GM12878 (cell line): ENCODE measurements at regions not wholly inside any gene's neighbourhood (a gene's known extent, or its start where the extent isn't known, plus 50 kb on each side); places are given as distances from the start of the nearest gene placed in this dataset.

ENCODE experiments used
- ATAC-seq: fragments of 200-7000 bp; cut with Tn5 transposase; 3 replicates; pipeline ENCODE4 v1.9.1; 2020; ENCODE audit warnings: mild to moderate bottlenecking, moderate library complexity
- BruUV-seq: library from RNA; stranded (reverse); fragments of 400-500 nt; replicated peaks from 2 replicates; lab custom pipeline; 2021; lab: Mats Ljungman, UMichigan
- CTCF ChIA-PET: fragments of 300-600 bp; sonication (Branson Sonifier 250); formaldehyde crosslinking; extraction: SDS; loops from one replicate; lab custom pipeline; 2021; ENCODE audit warnings: inconsistent platforms; lab: Yijun Ruan, JAX
- POLR2A ChIA-PET: fragments of 350-600 bp; formaldehyde crosslinking; extraction: SDS; loops from one replicate; lab custom pipeline; 2021; ENCODE audit warnings: inconsistent platforms; lab: Charles Lee
- RAD21 ChIA-PET: fragments of 300-600 bp; sonication (Branson Sonifier 250); formaldehyde crosslinking; loops from one replicate; lab custom pipeline; 2023; ENCODE audit warnings: antibody characterized with exemption; ENCODE audit not compliant: unreplicated experiment; lab: Charles Lee
- SMC1A ChIA-PET: fragments of 300-600 bp; sonication (Branson Sonifier 250); formaldehyde crosslinking; loops from one replicate; lab custom pipeline; 2023; ENCODE audit not compliant: unreplicated experiment, uncharacterized antibody; lab: Charles Lee
- DNase-seq: peaks from one replicate; pipeline ENCODE4 v3.0.0-alpha.2; 2011; ENCODE audit warnings: low read depth, low spot score
- FAIRE-seq: peaks from 3 replicates; lab custom pipeline; 2011; peaks lifted over from hg19 to GRCh38; lab: Jason Lieb, UNC
- H2AFZ ChIP-seq: 2 replicates; pipeline ENCODE4 v1.6.0; 2011; ENCODE audit warnings: low read depth, low read length, control low read depth; ENCODE audit not compliant: control insufficient read depth
- H3K27ac ChIP-seq: 2 replicates; pipeline ENCODE4 v1.5.1; 2011; ENCODE audit warnings: control low read depth; ENCODE audit not compliant: control insufficient read depth, insufficient read depth
- H3K27me3 ChIP-seq, 2 experiments: replicated peaks in 1 of 2; 2 replicates each; pipeline versions ENCODE4 v1.6.0 to v1.6.1; 2011; ENCODE audit warnings: low read length in 1 of 2; ENCODE audit not compliant: control insufficient read depth in 2 of 2, insufficient read depth in 2 of 2
- H3K36me3 ChIP-seq, 2 experiments: 2 replicates each; pipeline ENCODE4 v1.5.1; 2011; ENCODE audit warnings: low read length in 1 of 2; ENCODE audit not compliant: control insufficient read depth in 2 of 2, insufficient read depth in 2 of 2
- H3K4me1 ChIP-seq: 2 replicates; pipeline ENCODE4 v1.6.1; 2011; ENCODE audit warnings: mild to moderate bottlenecking, low read length, moderate library complexity, mixed read lengths; ENCODE audit not compliant: control insufficient read depth, insufficient read depth
- H3K4me2 ChIP-seq: 2 replicates; pipeline ENCODE4 v1.6.0; 2011; ENCODE audit warnings: control low read depth; ENCODE audit not compliant: control insufficient read depth, insufficient read depth
- H3K4me3 ChIP-seq: fragments of 200-600 bp; sonication (generic); 2 replicates; pipeline ENCODE4 v1.5.1; 2016
- H3K79me2 ChIP-seq: 2 replicates; pipeline ENCODE4 v1.6.0; 2011; ENCODE audit warnings: low read length; ENCODE audit not compliant: control insufficient read depth, insufficient read depth
- H3K9ac ChIP-seq: 2 replicates; pipeline ENCODE4 v1.8.0; 2011; ENCODE audit warnings: low read length, control low read depth, mixed read lengths; ENCODE audit not compliant: control insufficient read depth, insufficient read depth
- H3K9me3 ChIP-seq: replicated peaks from 3 replicates; pipeline ENCODE4 v1.5.1; 2011; ENCODE audit warnings: mild to moderate bottlenecking, low read length; ENCODE audit not compliant: control insufficient read depth, insufficient read depth
- H4K20me1 ChIP-seq: 2 replicates; pipeline ENCODE4 v1.6.0; 2011; ENCODE audit not compliant: control insufficient read depth, insufficient read depth
- ATF7 ChIP-seq: fragments of 450-650 bp; IDR thresholded peaks from 2 replicates; pipeline ENCODE4 v1.6.1; 2016; ENCODE audit warnings: low read depth, mild to moderate bottlenecking
- CREM ChIP-seq: IDR thresholded peaks from 2 replicates; pipeline ENCODE4 v1.6.1; 2014; ENCODE audit warnings: antibody characterized with exemption, low read depth
- EZH2 ChIP-seq: IDR thresholded peaks from 2 replicates; pipeline ENCODE4 v1.6.1; 2012; ENCODE audit warnings: low read depth, mild to moderate bottlenecking, control low read depth, inconsistent platforms, low read length, borderline replicate concordance; ENCODE audit not compliant: control insufficient read depth
- NFYA ChIP-seq: IDR thresholded peaks from 2 replicates; pipeline ENCODE4 v1.6.1; 2011; ENCODE audit warnings: low read depth, mild to moderate bottlenecking, low read length, improper control_type of control experiment, borderline replicate concordance
- NR2F1 ChIP-seq: fragments of 450-650 bp; conservative IDR thresholded peaks from 2 replicates; pipeline ENCODE4 v1.6.1; 2017; ENCODE audit warnings: mild to moderate bottlenecking
- RAD21 ChIP-seq: IDR thresholded peaks from 2 replicates; pipeline ENCODE4 v1.6.1; 2011; ENCODE audit warnings: mild to moderate bottlenecking, low read depth, low read length, moderate library complexity; ENCODE audit not compliant: insufficient read depth
- RBBP5 ChIP-seq: fragments of 200-600 bp; sonication (generic); conservative IDR thresholded peaks from 2 replicates; pipeline ENCODE4 v1.6.1; 2016
- RCOR1 ChIP-seq: conservative IDR thresholded peaks from 2 replicates; pipeline ENCODE4 v1.6.1; 2012; ENCODE audit warnings: low read depth, low read length, improper control_type of control experiment
- SIN3A ChIP-seq: IDR thresholded peaks from 2 replicates; pipeline ENCODE4 v1.6.1; 2012; ENCODE audit warnings: low read depth, low read length, improper control_type of control experiment
- TCF12 ChIP-seq: IDR thresholded peaks from 2 replicates; pipeline ENCODE4 v1.6.1; 2011; ENCODE audit warnings: low read depth, mild to moderate bottlenecking, low read length
- ZSCAN29 ChIP-seq: fragments of 450-650 bp; IDR thresholded peaks from 2 replicates; pipeline ENCODE4 v1.6.1; 2017; ENCODE audit warnings: mild to moderate bottlenecking, moderate library complexity
- WGBS: methylation state at CpG from one replicate; pipeline ENCODE4 v1.1.6; 2016; ENCODE audit warnings: low lambda C conversion rate; ENCODE audit not compliant: insufficient replicate concordance, insufficient coverage; ENCODE audit errors: missing lambda C conversion rate; 5-methylcytosine and 5-hydroxymethylcytosine counted together
- in situ Hi-C: fragments of 300-500 bp; cut with MboI; formaldehyde crosslinking; loops from 9 replicates; pipeline ENCODE4 v1.14.3; 2018; ENCODE audit warnings: mixed read lengths
- intact Hi-C: fragments of 100-400 bp; cut with micrococcal nuclease; formaldehyde crosslinking; loops from one replicate; pipeline ENCODE4 v1.14.2; 2022; ENCODE audit not compliant: unreplicated experiment
- TF ChIP-seq, protein P1 (sequence below): IDR thresholded peaks from 2 replicates; pipeline ENCODE4 v1.6.1; 2012; ENCODE audit warnings: low read depth, low read length, improper control_type of control experiment
- TF ChIP-seq, protein P2 (sequence below): IDR thresholded peaks from 2 replicates; pipeline ENCODE4 v1.6.1; 2011; ENCODE audit warnings: borderline replicate concordance, low read depth, mild to moderate bottlenecking, moderate library complexity, low read length; ENCODE audit not compliant: insufficient read depth, poor library complexity, severe bottlenecking
- TF ChIP-seq, protein P3 (sequence below): fragments of 450-650 bp; IDR thresholded peaks from 2 replicates; pipeline ENCODE4 v1.6.1; 2017; ENCODE audit warnings: mild to moderate bottlenecking, low read depth, inconsistent platforms; ENCODE audit not compliant: poor library complexity, severe bottlenecking
- TF ChIP-seq, protein P4 (sequence below): fragments of 450-650 bp; formaldehyde crosslinking; IDR thresholded peaks from 2 replicates; pipeline ENCODE4 v1.5.0; 2022; ENCODE audit warnings: mild to moderate bottlenecking, missing genetic modification characterization

DNA sequence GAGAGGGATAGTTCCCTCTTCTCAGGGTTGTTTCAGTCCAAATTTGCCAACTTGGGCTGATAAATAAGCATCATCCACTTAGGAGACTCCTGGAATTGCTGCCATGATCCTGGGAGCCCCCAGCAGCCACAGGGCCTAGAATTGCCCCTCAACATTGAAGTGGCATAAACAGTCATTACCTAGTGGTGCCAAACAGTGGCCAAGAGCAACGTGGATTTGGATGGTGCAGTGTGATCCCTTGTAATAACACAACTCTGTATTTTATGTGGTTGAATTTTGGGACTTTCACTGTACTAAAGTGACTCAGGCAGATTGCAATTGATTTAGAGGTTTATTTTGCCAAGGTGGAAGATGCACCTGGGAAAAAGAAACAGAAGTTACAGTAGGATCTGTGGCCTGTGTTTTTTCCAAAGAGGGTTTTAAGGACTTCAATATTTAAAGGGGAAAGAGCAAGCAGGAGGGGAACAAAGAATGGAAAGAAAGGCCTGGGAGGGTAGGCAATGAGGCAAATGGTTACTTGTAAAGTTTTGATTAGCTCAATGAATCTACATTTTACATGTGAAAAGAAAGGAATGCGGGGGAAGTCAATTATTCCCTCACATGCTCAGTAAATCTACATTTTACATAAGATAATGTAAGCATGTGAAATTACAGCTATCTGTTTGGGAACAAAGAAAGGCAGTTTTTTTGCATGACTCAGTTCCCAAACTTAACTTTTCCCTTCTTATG is 168.0 kb upstream of the NOX3 start (continued):
- no peak for TF ChIP-seq RBBP5
- TF ChIP-seq, protein P1, sequence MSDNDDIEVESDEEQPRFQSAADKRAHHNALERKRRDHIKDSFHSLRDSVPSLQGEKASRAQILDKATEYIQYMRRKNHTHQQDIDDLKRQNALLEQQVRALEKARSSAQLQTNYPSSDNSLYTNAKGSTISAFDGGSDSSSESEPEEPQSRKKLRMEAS, result no peak
- no peak for TF ChIP-seq NFYA
- no peak for TF ChIP-seq EZH2
- no peak for TF ChIP-seq ZSCAN29
- TF ChIP-seq CREM, result no peak
- TF ChIP-seq RCOR1, result no peak

DNA sequence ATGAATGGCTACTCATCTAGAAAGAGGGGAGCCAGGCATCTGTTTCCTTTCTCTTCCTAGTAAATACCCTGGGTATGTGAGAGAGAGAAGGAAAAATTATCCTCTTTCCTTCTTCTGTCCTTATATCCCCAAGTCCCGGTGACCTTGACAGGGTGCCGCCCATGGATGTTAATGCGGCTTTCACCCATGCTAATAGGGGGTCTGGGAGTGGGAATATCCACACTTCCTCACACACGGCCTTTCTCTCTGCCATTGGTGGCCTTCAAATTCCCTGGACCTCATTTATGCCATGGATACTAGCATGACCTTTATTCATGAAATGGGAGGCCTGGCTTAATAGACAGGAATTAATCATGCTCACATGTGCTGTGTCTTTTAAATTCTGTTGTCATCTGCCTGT is 159.0 kb upstream of the NOX3 start:
- no peaks in the 10 kb centered on the region for H3K79me2 ChIP-seq
- H3K36me3 ChIP-seq, result no peaks in the 10 kb centered on the region
- ChIA-PET POLR2A (no interaction called here), SMC1A (no interaction called here), CTCF (interaction anchor here (0.8 kb wide), 1 partner anchor 11 kb away, joined by 3 read pairs; no protein-coding TSS in a partner anchor), RAD21 (no interaction called here)
- DNase-seq (no peak), ATAC-seq (no peak), FAIRE-seq (no peak)
- no peak overlapping the region for H3K9ac ChIP-seq
- no TSS peak for BruUV-seq
- H3K4me3 ChIP-seq, result no peak overlapping the region
- H3K27ac ChIP-seq, result no peak overlapping the region
- WGBS, result 13% methylated on average over 2 of the region's 4 CpGs
- intact Hi-C loops, result no loop called here
- no peak overlapping the region for H3K4me2 ChIP-seq
- no peaks in the 10 kb centered on the region for H4K20me1 ChIP-seq
- in situ Hi-C loops, result no loop called here
- no peak overlapping the region for H2AFZ ChIP-seq
- no peaks in the 10 kb centered on the region for H3K9me3 ChIP-seq
- no peaks in the 10 kb centered on the region for H3K27me3 ChIP-seq
- no peaks in the 10 kb centered on the region for H3K4me1 ChIP-seq
- TF ChIP-seq NR2F1 (no peak), TCF12 (no peak), ATF7 (no peak), RAD21 (no peak), SIN3A (no peak)
- TF ChIP-seq, protein P2, sequence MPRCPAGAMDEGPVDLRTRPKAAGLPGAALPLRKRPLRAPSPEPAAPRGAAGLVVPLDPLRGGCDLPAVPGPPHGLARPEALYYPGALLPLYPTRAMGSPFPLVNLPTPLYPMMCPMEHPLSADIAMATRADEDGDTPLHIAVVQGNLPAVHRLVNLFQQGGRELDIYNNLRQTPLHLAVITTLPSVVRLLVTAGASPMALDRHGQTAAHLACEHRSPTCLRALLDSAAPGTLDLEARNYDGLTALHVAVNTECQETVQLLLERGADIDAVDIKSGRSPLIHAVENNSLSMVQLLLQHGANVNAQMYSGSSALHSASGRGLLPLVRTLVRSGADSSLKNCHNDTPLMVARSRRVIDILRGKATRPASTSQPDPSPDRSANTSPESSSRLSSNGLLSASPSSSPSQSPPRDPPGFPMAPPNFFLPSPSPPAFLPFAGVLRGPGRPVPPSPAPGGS, result no peak
- TF ChIP-seq, protein P3, sequence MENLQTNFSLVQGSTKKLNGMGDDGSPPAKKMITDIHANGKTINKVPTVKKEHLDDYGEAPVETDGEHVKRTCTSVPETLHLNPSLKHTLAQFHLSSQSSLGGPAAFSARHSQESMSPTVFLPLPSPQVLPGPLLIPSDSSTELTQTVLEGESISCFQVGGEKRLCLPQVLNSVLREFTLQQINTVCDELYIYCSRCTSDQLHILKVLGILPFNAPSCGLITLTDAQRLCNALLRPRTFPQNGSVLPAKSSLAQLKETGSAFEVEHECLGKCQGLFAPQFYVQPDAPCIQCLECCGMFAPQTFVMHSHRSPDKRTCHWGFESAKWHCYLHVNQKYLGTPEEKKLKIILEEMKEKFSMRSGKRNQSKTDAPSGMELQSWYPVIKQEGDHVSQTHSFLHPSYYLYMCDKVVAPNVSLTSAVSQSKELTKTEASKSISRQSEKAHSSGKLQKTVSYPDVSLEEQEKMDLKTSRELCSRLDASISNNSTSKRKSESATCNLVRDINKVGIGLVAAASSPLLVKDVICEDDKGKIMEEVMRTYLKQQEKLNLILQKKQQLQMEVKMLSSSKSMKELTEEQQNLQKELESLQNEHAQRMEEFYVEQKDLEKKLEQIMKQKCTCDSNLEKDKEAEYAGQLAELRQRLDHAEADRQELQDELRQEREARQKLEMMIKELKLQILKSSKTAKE, result no peak
- TF ChIP-seq, protein P4, sequence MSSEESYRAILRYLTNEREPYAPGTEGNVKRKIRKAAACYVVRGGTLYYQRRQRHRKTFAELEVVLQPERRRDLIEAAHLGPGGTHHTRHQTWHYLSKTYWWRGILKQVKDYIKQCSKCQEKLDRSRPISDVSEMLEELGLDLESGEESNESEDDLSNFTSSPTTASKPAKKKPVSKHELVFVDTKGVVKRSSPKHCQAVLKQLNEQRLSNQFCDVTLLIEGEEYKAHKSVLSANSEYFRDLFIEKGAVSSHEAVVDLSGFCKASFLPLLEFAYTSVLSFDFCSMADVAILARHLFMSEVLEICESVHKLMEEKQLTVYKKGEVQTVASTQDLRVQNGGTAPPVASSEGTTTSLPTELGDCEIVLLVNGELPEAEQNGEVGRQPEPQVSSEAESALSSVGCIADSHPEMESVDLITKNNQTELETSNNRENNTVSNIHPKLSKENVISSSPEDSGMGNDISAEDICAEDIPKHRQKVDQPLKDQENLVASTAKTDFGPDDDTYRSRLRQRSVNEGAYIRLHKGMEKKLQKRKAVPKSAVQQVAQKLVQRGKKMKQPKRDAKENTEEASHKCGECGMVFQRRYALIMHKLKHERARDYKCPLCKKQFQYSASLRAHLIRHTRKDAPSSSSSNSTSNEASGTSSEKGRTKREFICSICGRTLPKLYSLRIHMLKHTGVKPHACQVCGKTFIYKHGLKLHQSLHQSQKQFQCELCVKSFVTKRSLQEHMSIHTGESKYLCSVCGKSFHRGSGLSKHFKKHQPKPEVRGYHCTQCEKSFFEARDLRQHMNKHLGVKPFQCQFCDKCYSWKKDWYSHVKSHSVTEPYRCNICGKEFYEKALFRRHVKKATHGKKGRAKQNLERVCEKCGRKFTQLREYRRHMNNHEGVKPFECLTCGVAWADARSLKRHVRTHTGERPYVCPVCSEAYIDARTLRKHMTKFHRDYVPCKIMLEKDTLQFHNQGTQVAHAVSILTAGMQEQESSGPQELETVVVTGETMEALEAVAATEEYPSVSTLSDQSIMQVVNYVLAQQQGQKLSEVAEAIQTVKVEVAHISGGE (CRISPR knock-in tag), result no peak
